H1 (cell line): ENCODE measurements at regions not wholly inside any gene's neighbourhood (a gene's known extent, or its start where the extent isn't known, plus 50 kb on each side); places are given as distances from the start of the nearest gene placed in this dataset.

ENCODE experiments used
- CTCF ChIA-PET: fragments of 300-600 bp; sonication (Branson Sonifier 250); formaldehyde crosslinking; loops from one replicate; lab custom pipeline; 2021; ENCODE audit not compliant: partially characterized antibody; lab: Charles Lee
- POLR2A ChIA-PET: fragments of 300-600 bp; sonication (Branson Sonifier 250); formaldehyde crosslinking; loops from one replicate; lab custom pipeline; 2021; ENCODE audit warnings: inconsistent platforms; ENCODE audit not compliant: partially characterized antibody; lab: Charles Lee
- DNase-seq, 2 experiments: peaks; one replicate each; pipeline versions ENCODE4 v3.0.0 to v3.0.0-alpha.2; 2010 to 2022; ENCODE audit warnings: low spot score in 2 of 2, low read depth in 1 of 2, mixed read lengths in 1 of 2
- FAIRE-seq: peaks from 2 replicates; lab custom pipeline; 2011; peaks lifted over from hg19 to GRCh38; lab: Jason Lieb, UNC
- H2AFZ ChIP-seq: 2 replicates; pipeline ENCODE4 v1.8.1; 2012; ENCODE audit warnings: low read length, inconsistent platforms
- H2AK5ac ChIP-seq: 2 replicates; pipeline ENCODE4 v1.6.1; 2013; ENCODE audit warnings: low read depth, low read length
- H2BK120ac ChIP-seq: replicated peaks from 2 replicates; pipeline ENCODE3; 2013; ENCODE audit warnings: low read depth, low read length, inconsistent platforms
- H2BK12ac ChIP-seq: 2 replicates; pipeline ENCODE4 v1.6.1; 2013; ENCODE audit warnings: low read depth, low read length
- H2BK15ac ChIP-seq: 2 replicates; pipeline ENCODE4 v1.6.1; 2013; ENCODE audit warnings: low read length
- H2BK20ac ChIP-seq: 2 replicates; pipeline ENCODE4 v1.6.1; 2013; ENCODE audit warnings: low read length
- H2BK5ac ChIP-seq: 2 replicates; pipeline ENCODE4 v1.6.1; 2013; ENCODE audit warnings: low read depth, low read length
- H3K14ac ChIP-seq: 2 replicates; pipeline ENCODE4 v1.6.1; 2013; ENCODE audit warnings: inconsistent platforms; ENCODE audit not compliant: insufficient read length
- H3K18ac ChIP-seq: 2 replicates; pipeline ENCODE4 v1.6.1; 2013; ENCODE audit warnings: low read length; ENCODE audit errors: extremely low read depth
- H3K23ac ChIP-seq: 2 replicates; pipeline ENCODE4 v1.6.1; 2013; ENCODE audit warnings: inconsistent platforms; ENCODE audit not compliant: insufficient read length
- H3K23me2 ChIP-seq: 2 replicates; pipeline ENCODE4 v1.6.1; 2013; ENCODE audit warnings: low read depth, low read length
- H3K27ac ChIP-seq: 2 replicates; pipeline ENCODE4 v1.6.1; 2011; ENCODE audit warnings: low read depth, low read length, inconsistent platforms
- H3K27me3 ChIP-seq, 4 experiments: replicated peaks in 1 of 4; 1 replicate in 1 of 4; 2 replicates in 3 of 4; pipeline versions ENCODE4 v1.6.1 to v1.8.1; 2011 to 2013; ENCODE audit warnings: low read length in 3 of 4, mild to moderate bottlenecking in 3 of 4, inconsistent platforms in 2 of 4, mixed read lengths in 2 of 4, moderate library complexity in 1 of 4; ENCODE audit not compliant: control insufficient read depth in 3 of 4, insufficient read depth in 3 of 4; ENCODE audit errors: extremely low read depth in 1 of 4
- H3K36me3 ChIP-seq, 4 experiments: 2 replicates each; pipeline versions ENCODE4 v1.6.1 to v1.8.1; 2011 to 2013; ENCODE audit warnings: mild to moderate bottlenecking in 4 of 4, low read length in 3 of 4, moderate library complexity in 2 of 4, control low read depth in 1 of 4, inconsistent platforms in 1 of 4; ENCODE audit not compliant: insufficient read depth in 4 of 4, control insufficient read depth in 2 of 4
- H3K4ac ChIP-seq: replicated peaks from 2 replicates; pipeline ENCODE3; 2013; ENCODE audit warnings: low read length, low read depth, mixed read lengths, inconsistent platforms; ENCODE audit not compliant: insufficient read length
- H3K4me1 ChIP-seq, 4 experiments: replicated peaks in 1 of 4; 1 replicate in 1 of 4; 2 replicates in 3 of 4; pipeline versions ENCODE4 v1.6.1 to v1.8.1; 2011 to 2013; ENCODE audit warnings: low read length in 3 of 4, inconsistent platforms in 2 of 4, mixed read lengths in 1 of 4; ENCODE audit not compliant: insufficient read depth in 4 of 4, control insufficient read depth in 3 of 4
- H3K4me2 ChIP-seq, 2 experiments: 2 replicates each; pipeline versions ENCODE4 v1.6.1 to v1.8.1; 2011 to 2013; ENCODE audit warnings: low read depth in 2 of 2, low read length in 2 of 2, control low read depth in 1 of 2, inconsistent platforms in 1 of 2, mild to moderate bottlenecking in 1 of 2; ENCODE audit not compliant: insufficient read depth in 1 of 2
- H3K4me3 ChIP-seq, 4 experiments: fragments of 200-600, 300-600 bp in 1 of 4; sonication (generic), shearing (Covaris generic), sonication (Bioruptor Twin) in 1 of 4; 2 replicates each; pipeline versions ENCODE4 v1.5.1 to v1.8.1; 2011 to 2016; ENCODE audit warnings: low read length in 4 of 4, low read depth in 3 of 4, control low read depth in 2 of 4, inconsistent platforms in 2 of 4, mild to moderate bottlenecking in 2 of 4, mixed read lengths in 1 of 4, moderate library complexity in 1 of 4; ENCODE audit not compliant: insufficient read depth in 2 of 4; ENCODE audit errors: extremely low read depth in 1 of 4
- H3K56ac ChIP-seq: replicated peaks from 2 replicates; pipeline ENCODE3; 2013; ENCODE audit warnings: low read depth, mild to moderate bottlenecking, mixed read lengths, low read length, inconsistent platforms; ENCODE audit not compliant: insufficient read length
- H3K79me1 ChIP-seq: 2 replicates; pipeline ENCODE4 v1.6.1; 2013; ENCODE audit warnings: low read depth, low read length, control low read depth
- H3K79me2 ChIP-seq, 2 experiments: 2 replicates each; pipeline versions ENCODE4 v1.6.1 to v1.8.1; 2012 to 2013; ENCODE audit warnings: low read length in 2 of 2, mild to moderate bottlenecking in 2 of 2, inconsistent platforms in 1 of 2; ENCODE audit not compliant: insufficient read depth in 2 of 2, control insufficient read depth in 1 of 2
- H3K9ac ChIP-seq, 4 experiments: replicated peaks in 1 of 4; 1 replicate in 1 of 4; 2 replicates in 3 of 4; pipeline versions ENCODE4 v1.6.1 to v1.8.1; 2011 to 2013; ENCODE audit warnings: low read depth in 3 of 4, low read length in 3 of 4, control low read depth in 2 of 4, mild to moderate bottlenecking in 2 of 4, moderate library complexity in 2 of 4, inconsistent platforms in 1 of 4; ENCODE audit errors: extremely low read depth in 1 of 4
- H3K9me3 ChIP-seq, 2 experiments: 2 replicates each; pipeline versions ENCODE4 v1.6.1 to v1.8.1; 2012 to 2013; ENCODE audit warnings: mild to moderate bottlenecking in 2 of 2, moderate library complexity in 2 of 2, control low read depth in 1 of 2, inconsistent platforms in 1 of 2, low read depth in 1 of 2, low read length in 1 of 2, mixed read lengths in 1 of 2; ENCODE audit not compliant: insufficient read depth in 2 of 2
- H4K20me1 ChIP-seq, 2 experiments: replicated peaks in 1 of 2; 2 replicates each; pipeline versions ENCODE3 to v1.8.1; 2011 to 2013; ENCODE audit warnings: inconsistent platforms in 2 of 2, low read length in 2 of 2, mild to moderate bottlenecking in 1 of 2; ENCODE audit not compliant: insufficient read depth in 2 of 2, control insufficient read depth in 1 of 2
- H4K5ac ChIP-seq: 2 replicates; pipeline ENCODE4 v1.6.1; 2013; ENCODE audit warnings: low read length, low read depth, mixed read lengths, inconsistent platforms; ENCODE audit not compliant: insufficient read length
- H4K8ac ChIP-seq: 2 replicates; pipeline ENCODE4 v1.8.0; 2013; ENCODE audit warnings: mild to moderate bottlenecking, moderate library complexity, low read length, inconsistent platforms; ENCODE audit not compliant: insufficient read depth; ENCODE audit errors: extremely low read depth
- H4K91ac ChIP-seq: replicated peaks from 2 replicates; pipeline ENCODE3; 2013; ENCODE audit warnings: low read length, mixed read lengths, inconsistent platforms; ENCODE audit not compliant: insufficient read length
- KDM1A ChIP-seq: fragments of 200-600, 300-600 bp; sonication (generic); IDR thresholded peaks from 2 replicates; pipeline ENCODE4 v1.7.1; 2016; ENCODE audit warnings: mild to moderate bottlenecking, low read length, borderline replicate concordance
- KDM5A ChIP-seq: fragments of 200-600 bp; IDR thresholded peaks from 2 replicates; pipeline ENCODE4 v1.7.1; 2012; ENCODE audit warnings: mild to moderate bottlenecking, low read length, inconsistent platforms, mixed read lengths
- POU5F1 ChIP-seq: IDR thresholded peaks from 2 replicates; pipeline ENCODE4 v1.6.1; 2011; ENCODE audit warnings: low read depth, mild to moderate bottlenecking, low read length, moderate library complexity
- RBBP5 ChIP-seq: IDR thresholded peaks from 2 replicates; pipeline ENCODE4 v1.7.1; 2012; ENCODE audit warnings: low read depth, mild to moderate bottlenecking, inconsistent platforms, low read length, moderate library complexity, borderline replicate concordance
- RNF2 ChIP-seq: fragments of 200-900, 300-1000 bp; sonication (generic); IDR thresholded peaks from 2 replicates; pipeline ENCODE4 v1.7.1; 2016; ENCODE audit warnings: borderline replicate concordance, low read depth, mild to moderate bottlenecking, antibody characterized with exemption, low read length; ENCODE audit not compliant: poor library complexity, severe bottlenecking; ENCODE audit errors: missing control alignments
- RXRA ChIP-seq: IDR thresholded peaks from 2 replicates; pipeline ENCODE4 v1.6.1; 2011; ENCODE audit warnings: low read depth, mild to moderate bottlenecking, low read length, moderate library complexity; ENCODE audit not compliant: insufficient read depth
- TBP ChIP-seq: IDR thresholded peaks from 2 replicates; pipeline ENCODE4 v1.6.1; 2011; ENCODE audit warnings: low read depth, low read length, improper control_type of control experiment
- TCF12 ChIP-seq: IDR thresholded peaks from 2 replicates; pipeline ENCODE4 v1.6.1; 2011; ENCODE audit warnings: low read depth, mild to moderate bottlenecking, low read length
- WGBS, 2 experiments: shearing (Covaris generic) in 1 of 2; methylation state at CpG; one replicate each; pipeline versions ENCODE4 v1.1.6 to v1.1.7; 2013 to 2015; ENCODE audit warnings: low lambda C conversion rate in 2 of 2, mixed read lengths in 2 of 2, inconsistent platforms in 1 of 2, low coverage in 1 of 2, missing lambda C conversion rate in 1 of 2; ENCODE audit not compliant: insufficient replicate concordance in 2 of 2, insufficient coverage in 1 of 2, insufficient read length in 1 of 2; ENCODE audit errors: extremely low coverage in 1 of 2, missing lambda C conversion rate in 1 of 2; 5-methylcytosine and 5-hydroxymethylcytosine counted together
- TF ChIP-seq, protein P1 (sequence below), 3 experiments: IDR thresholded peaks; 1 replicate in 2 of 3; 2 replicates in 1 of 3; pipeline versions ENCODE4 v1.5.1 to v1.6.1; 2011; ENCODE audit warnings: low read length in 3 of 3, mild to moderate bottlenecking in 3 of 3, inconsistent platforms in 2 of 3, low read depth in 1 of 3, moderate library complexity in 1 of 3; ENCODE audit not compliant: insufficient read depth in 1 of 3; ENCODE audit errors: control extremely low read depth in 1 of 3

DNA sequence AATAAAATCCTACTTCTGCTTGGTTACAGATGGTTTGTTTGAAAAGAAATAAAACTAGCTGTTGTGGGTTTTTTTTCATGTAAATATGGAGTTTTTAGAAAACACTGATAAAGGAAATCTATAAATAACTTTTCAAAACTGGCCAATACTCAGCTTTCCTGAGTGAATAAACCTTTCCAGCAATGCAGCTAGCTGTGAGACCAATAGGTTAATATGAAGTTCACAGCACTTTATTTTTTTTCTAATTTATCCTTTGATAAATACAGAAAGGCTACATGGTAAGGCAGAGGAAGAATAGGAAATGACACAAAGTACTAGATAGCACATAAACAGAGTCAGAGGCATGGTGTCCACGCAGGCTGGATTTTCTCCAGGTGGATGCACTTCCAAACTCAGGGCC lies 154.0 kb downstream of the COG6 start:
- Histone ChIP-seq H2AK5ac (peak overlapping the region; percentile 65; the same call in 1 of the 2 replicates), H2BK20ac (no peak overlapping the region), H3K4me3 (no peak overlapping the region), H2AFZ (no peak overlapping the region), H3K36me3 (no peaks in the 10 kb centered on the region), H4K20me1 (no peaks in the 10 kb centered on the region), H4K8ac (no peak overlapping the region), H3K9ac (no peak overlapping the region), H4K91ac (no peak overlapping the region), H3K27me3 (no peaks in the 10 kb centered on the region; a peak in 1 of 7 replicates), H2BK12ac (peak overlapping the region; percentile 90; the same call in 1 of the 2 replicates), H3K4ac (no peak overlapping the region), H3K56ac (no peak overlapping the region), H3K27ac (no peak overlapping the region), H3K18ac (no peak overlapping the region), H3K9me3 (no peaks in the 10 kb centered on the region), H3K14ac (no peak overlapping the region), H2BK5ac (no peak overlapping the region), H2BK15ac (no peak overlapping the region), H3K4me1 (peaks cover 0 to 3% (median 0%) of the 10 kb centered on the region in 4 experiments; a peak in 2 of 7 replicates), H3K79me2 (no peaks in the 10 kb centered on the region), H3K23me2 (no peaks in the 10 kb centered on the region; the same call in 1 of the 2 replicates), H3K79me1 (no peaks in the 10 kb centered on the region; the same call in 1 of the 2 replicates), H3K23ac (no peak overlapping the region), H3K4me2 (no peak overlapping the region), H2BK120ac (no peak overlapping the region), H4K5ac (no peak overlapping the region)
- CTCF ChIA-PET = interaction anchor here (1.6 kb wide), 1 partner anchor 132 kb away, joined by 5 read pairs; no protein-coding TSS in a partner anchor
- POLR2A ChIA-PET = no interaction called here
- 100% methylated on average over 1 of the region's 1 CpG; no CpG with 5 or more reads in 1 of the 2 experiments for whole genome bisulfite sequencing, 2 experiments
- DNase-seq (no peak), FAIRE-seq (no peak)
- TF ChIP-seq, protein P1, sequence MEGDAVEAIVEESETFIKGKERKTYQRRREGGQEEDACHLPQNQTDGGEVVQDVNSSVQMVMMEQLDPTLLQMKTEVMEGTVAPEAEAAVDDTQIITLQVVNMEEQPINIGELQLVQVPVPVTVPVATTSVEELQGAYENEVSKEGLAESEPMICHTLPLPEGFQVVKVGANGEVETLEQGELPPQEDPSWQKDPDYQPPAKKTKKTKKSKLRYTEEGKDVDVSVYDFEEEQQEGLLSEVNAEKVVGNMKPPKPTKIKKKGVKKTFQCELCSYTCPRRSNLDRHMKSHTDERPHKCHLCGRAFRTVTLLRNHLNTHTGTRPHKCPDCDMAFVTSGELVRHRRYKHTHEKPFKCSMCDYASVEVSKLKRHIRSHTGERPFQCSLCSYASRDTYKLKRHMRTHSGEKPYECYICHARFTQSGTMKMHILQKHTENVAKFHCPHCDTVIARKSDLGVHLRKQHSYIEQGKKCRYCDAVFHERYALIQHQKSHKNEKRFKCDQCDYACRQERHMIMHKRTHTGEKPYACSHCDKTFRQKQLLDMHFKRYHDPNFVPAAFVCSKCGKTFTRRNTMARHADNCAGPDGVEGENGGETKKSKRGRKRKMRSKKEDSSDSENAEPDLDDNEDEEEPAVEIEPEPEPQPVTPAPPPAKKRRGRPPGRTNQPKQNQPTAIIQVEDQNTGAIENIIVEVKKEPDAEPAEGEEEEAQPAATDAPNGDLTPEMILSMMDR (IDR thresholded peaks at IDR 0.05; ENCODE audit: control extremely low read depth in 1 of 3, insufficient read depth in 1 of 3, low read depth in 1 of 3, low read length in 3 of 3) = no peak
- no peak for TF ChIP-seq RBBP5
- no peak for TF ChIP-seq POU5F1
- no peak for TF ChIP-seq RNF2
- no peak for TF ChIP-seq TCF12
- no peak for TF ChIP-seq KDM1A
- no peak for TF ChIP-seq RXRA
- TF ChIP-seq TBP = no peak
- TF ChIP-seq KDM5A = no peak
